ENCODE measurements at regions not wholly inside any gene's neighbourhood (a gene's known extent, or its start where the extent isn't known, plus 50 kb on each side); places are given as distances from the start of the nearest gene placed in this dataset.

DNA sequence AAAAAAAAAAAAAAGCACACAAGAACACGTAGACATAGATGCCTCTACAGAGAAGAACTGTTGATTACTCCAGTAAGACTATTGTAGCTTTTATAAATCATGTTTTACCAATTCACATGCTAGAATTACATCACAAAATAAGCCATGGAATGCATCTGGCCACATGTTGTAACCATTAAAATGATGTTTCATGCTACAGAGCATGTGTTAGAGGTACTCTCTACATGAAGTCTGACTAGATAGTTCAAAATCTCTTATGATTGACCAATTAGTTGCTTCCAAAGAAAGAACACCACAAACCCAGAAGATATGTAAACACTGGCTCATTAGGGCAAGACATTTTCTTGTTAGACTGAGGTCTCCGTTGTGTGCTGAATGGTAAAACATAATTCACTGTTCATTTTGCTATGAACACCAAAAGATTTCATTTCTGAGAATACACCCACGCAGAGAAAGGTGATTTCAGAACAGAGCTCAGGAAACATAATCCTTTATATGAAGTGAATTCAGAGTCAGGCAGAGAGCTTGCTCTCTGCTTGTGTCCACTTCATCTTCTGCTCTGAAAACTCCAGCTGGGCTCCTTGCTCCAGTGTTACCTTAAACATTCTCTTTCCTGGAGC, 411.4 kb upstream of the SOX9 start:
- DNase-seq, result no peak
- H3K27me3 ChIP-seq (ENCODE audit: control insufficient read depth, insufficient read depth, low read length), result no peaks in the 10 kb centered on the region
- Mint-ChIP-seq H3K4me3 (no peak overlapping the region), H3K4me1 (no peaks in the 10 kb centered on the region), H3K27ac (no peak overlapping the region), H3K27me3 (no peaks in the 10 kb centered on the region), H3K9me3 (peaks cover 0 to 13% (median 2%) of the 10 kb centered on the region in 7 donors), H3K36me3 (no peaks in the 10 kb centered on the region)
- no peaks in the 10 kb centered on the region for H3K4me1 ChIP-seq (ENCODE audit: control insufficient read depth, insufficient read depth, low read length, poor library complexity, severe bottlenecking)
- no peaks in the 10 kb centered on the region for H3K36me3 ChIP-seq (ENCODE audit: control insufficient read depth, insufficient read depth, low read length)
- H3K4me3 ChIP-seq (ENCODE audit: low read depth, low read length), result no peak overlapping the region
- no peak for ATAC-seq (ENCODE audit: low read depth in 2 of 2)
- no peaks in the 10 kb centered on the region for H3K9me3 ChIP-seq (ENCODE audit: control insufficient read depth in 2 of 2, low read length in 2 of 2)
- no peak overlapping the region for H3K27ac ChIP-seq (ENCODE audit: insufficient read depth, low read length, poor library complexity, severe bottlenecking)

DNA sequence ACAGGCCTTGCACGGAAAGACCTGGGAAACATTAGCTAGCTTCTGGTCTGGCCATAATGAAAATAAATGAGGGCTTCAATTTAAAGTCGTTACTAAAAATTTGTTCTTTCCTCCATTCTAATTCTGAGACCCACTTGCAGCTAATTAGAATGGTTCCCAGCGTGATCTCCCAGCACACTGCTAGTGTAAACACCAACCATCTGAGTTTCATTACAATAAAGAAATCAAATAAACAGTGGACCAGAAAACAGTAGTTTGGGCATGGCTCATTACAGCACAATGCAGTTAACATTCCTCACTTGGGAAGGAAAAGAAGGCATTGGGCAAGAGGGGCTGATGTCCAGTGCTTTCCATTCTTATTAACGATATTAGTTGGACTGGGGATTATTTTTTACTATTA, 410.9 kb upstream of the SOX9 start:
- Mint-ChIP-seq H3K36me3 (no peaks in the 10 kb centered on the region), H3K27ac (no peak overlapping the region), H3K9me3 (peaks cover 0 to 12% (median 1%) of the 10 kb centered on the region in 7 donors), H3K27me3 (no peaks in the 10 kb centered on the region), H3K4me3 (no peak overlapping the region), H3K4me1 (no peaks in the 10 kb centered on the region)
- no peak overlapping the region for H3K27ac ChIP-seq (ENCODE audit: insufficient read depth, low read length, poor library complexity, severe bottlenecking)
- H3K27me3 ChIP-seq (ENCODE audit: control insufficient read depth, insufficient read depth, low read length), result no peaks in the 10 kb centered on the region
- H3K4me1 ChIP-seq (ENCODE audit: control insufficient read depth, insufficient read depth, low read length, poor library complexity, severe bottlenecking), result no peaks in the 10 kb centered on the region
- no peak for ATAC-seq (ENCODE audit: low read depth in 2 of 2)
- no peak for DNase-seq
- H3K4me3 ChIP-seq (ENCODE audit: low read depth, low read length), result no peak overlapping the region
- H3K36me3 ChIP-seq (ENCODE audit: control insufficient read depth, insufficient read depth, low read length), result no peaks in the 10 kb centered on the region
- no peaks in the 10 kb centered on the region for H3K9me3 ChIP-seq (ENCODE audit: control insufficient read depth in 2 of 2, low read length in 2 of 2)

- H3K27me3 Mint-ChIP-seq, result no peaks in the 10 kb centered on the region
- Histone ChIP-seq H3K27me3 (ENCODE audit: control insufficient read depth, insufficient read depth, low read length) (no peaks in the 10 kb centered on the region), H3K4me3 (ENCODE audit: low read depth, low read length) (no peak overlapping the region), H3K27ac (ENCODE audit: insufficient read depth, low read length, poor library complexity, severe bottlenecking) (no peak overlapping the region), H3K36me3 (ENCODE audit: control insufficient read depth, insufficient read depth, low read length) (no peaks in the 10 kb centered on the region), H3K9me3 (ENCODE audit: control insufficient read depth in 2 of 2, low read length in 2 of 2) (no peaks in the 10 kb centered on the region), H3K4me1 (ENCODE audit: control insufficient read depth, insufficient read depth, low read length, poor library complexity, severe bottlenecking) (no peaks in the 10 kb centered on the region)
- no peaks in the 10 kb centered on the region for H3K36me3 Mint-ChIP-seq
- no peak overlapping the region for H3K4me3 Mint-ChIP-seq
- H3K4me1 Mint-ChIP-seq, result no peaks in the 10 kb centered on the region
- DNase-seq (no peak), ATAC-seq (ENCODE audit: low read depth in 2 of 2) (no peak)
- H3K27ac Mint-ChIP-seq, result no peak overlapping the region
- H3K9me3 Mint-ChIP-seq, result peaks cover 0 to 19% (median 2%) of the 10 kb centered on the region in 7 donors
Observed at GRCh38 chr17:71710816-71711215, 410.0 kb upstream of the SOX9 start.

- H3K27me3 Mint-ChIP-seq, result no peaks in the 10 kb centered on the region
- Histone ChIP-seq H3K27me3 (ENCODE audit: control insufficient read depth, insufficient read depth, low read length) (no peaks in the 10 kb centered on the region), H3K27ac (ENCODE audit: insufficient read depth, low read length, poor library complexity, severe bottlenecking) (no peak overlapping the region), H3K4me3 (ENCODE audit: low read depth, low read length) (no peak overlapping the region), H3K9me3 (ENCODE audit: control insufficient read depth in 2 of 2, low read length in 2 of 2) (peaks cover 4 to 8% of the 10 kb centered on the region in 2 experiments), H3K4me1 (ENCODE audit: control insufficient read depth, insufficient read depth, low read length, poor library complexity, severe bottlenecking) (no peaks in the 10 kb centered on the region), H3K36me3 (ENCODE audit: control insufficient read depth, insufficient read depth, low read length) (no peaks in the 10 kb centered on the region)
- peaks cover 0 to 30% (median 4%) of the 10 kb centered on the region in 7 donors for H3K9me3 Mint-ChIP-seq
- H3K4me3 Mint-ChIP-seq, result no peak overlapping the region
- DNase-seq (no peak), ATAC-seq (ENCODE audit: low read depth in 2 of 2) (no peak)
- no peak overlapping the region for H3K27ac Mint-ChIP-seq
- H3K36me3 Mint-ChIP-seq, result no peaks in the 10 kb centered on the region
- no peaks in the 10 kb centered on the region for H3K4me1 Mint-ChIP-seq
Observed at GRCh38 chr17:71713846-71714245, 407.0 kb upstream of the SOX9 start.

- no peaks in the 10 kb centered on the region for H3K27me3 ChIP-seq (ENCODE audit: control insufficient read depth, insufficient read depth, low read length)
- no peak overlapping the region for H3K4me3 ChIP-seq (ENCODE audit: low read depth, low read length)
- DNase-seq (no peak), ATAC-seq (ENCODE audit: low read depth in 2 of 2) (no peak)
- Mint-ChIP-seq H3K36me3 (no peaks in the 10 kb centered on the region), H3K4me1 (no peaks in the 10 kb centered on the region), H3K4me3 (no peak overlapping the region), H3K27ac (no peak overlapping the region), H3K9me3 (peaks cover 0 to 20% (median 4%) of the 10 kb centered on the region in 7 donors), H3K27me3 (no peaks in the 10 kb centered on the region)
- no peaks in the 10 kb centered on the region for H3K9me3 ChIP-seq (ENCODE audit: control insufficient read depth in 2 of 2, low read length in 2 of 2)
- no peaks in the 10 kb centered on the region for H3K4me1 ChIP-seq (ENCODE audit: control insufficient read depth, insufficient read depth, low read length, poor library complexity, severe bottlenecking)
- H3K36me3 ChIP-seq (ENCODE audit: control insufficient read depth, insufficient read depth, low read length), result no peaks in the 10 kb centered on the region
- H3K27ac ChIP-seq (ENCODE audit: insufficient read depth, low read length, poor library complexity, severe bottlenecking), result no peak overlapping the region
Observed at GRCh38 chr17:71724339-71724738, 396.5 kb upstream of the SOX9 start.

DNA sequence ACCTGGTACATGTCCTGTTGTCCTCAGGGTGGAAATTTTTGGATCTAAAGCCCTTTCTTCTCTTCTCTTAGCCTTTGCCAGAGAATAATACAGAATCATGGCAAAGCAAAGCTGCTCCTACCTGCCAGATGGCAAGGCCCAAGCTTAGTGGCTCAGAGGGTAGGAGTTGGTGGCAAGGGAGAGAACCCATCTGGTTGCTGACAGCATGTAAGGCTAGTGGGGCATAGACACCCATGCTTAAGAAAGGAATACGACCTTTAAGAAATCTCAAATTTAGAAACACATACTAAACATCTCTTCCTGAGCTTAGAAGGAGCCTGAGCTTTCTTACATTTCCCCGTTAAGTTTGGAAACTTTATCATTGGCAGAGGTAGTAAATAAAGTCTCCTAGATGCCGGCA, 395.0 kb upstream of the SOX9 start:
- Mint-ChIP-seq H3K27ac (no peak overlapping the region), H3K36me3 (no peaks in the 10 kb centered on the region), H3K4me1 (no peaks in the 10 kb centered on the region), H3K9me3 (peaks cover 0 to 25% (median 4%) of the 10 kb centered on the region in 7 donors), H3K27me3 (no peaks in the 10 kb centered on the region), H3K4me3 (no peak overlapping the region)
- Histone ChIP-seq H3K4me3 (ENCODE audit: low read depth, low read length) (no peak overlapping the region), H3K27ac (ENCODE audit: insufficient read depth, low read length, poor library complexity, severe bottlenecking) (no peak overlapping the region), H3K36me3 (ENCODE audit: control insufficient read depth, insufficient read depth, low read length) (no peaks in the 10 kb centered on the region), H3K27me3 (ENCODE audit: control insufficient read depth, insufficient read depth, low read length) (no peaks in the 10 kb centered on the region), H3K4me1 (ENCODE audit: control insufficient read depth, insufficient read depth, low read length, poor library complexity, severe bottlenecking) (no peaks in the 10 kb centered on the region), H3K9me3 (ENCODE audit: control insufficient read depth in 2 of 2, low read length in 2 of 2) (no peaks in the 10 kb centered on the region)
- DNase-seq (no peak), ATAC-seq (ENCODE audit: low read depth in 2 of 2) (no peak)

GRCh38 chr17:71726341-71726740, 394.5 kb upstream of the SOX9 start:
- Histone ChIP-seq H3K27me3 (ENCODE audit: control insufficient read depth, insufficient read depth, low read length) (no peaks in the 10 kb centered on the region), H3K27ac (ENCODE audit: insufficient read depth, low read length, poor library complexity, severe bottlenecking) (no peak overlapping the region), H3K4me1 (ENCODE audit: control insufficient read depth, insufficient read depth, low read length, poor library complexity, severe bottlenecking) (no peaks in the 10 kb centered on the region), H3K9me3 (ENCODE audit: control insufficient read depth in 2 of 2, low read length in 2 of 2) (no peaks in the 10 kb centered on the region), H3K36me3 (ENCODE audit: control insufficient read depth, insufficient read depth, low read length) (no peaks in the 10 kb centered on the region), H3K4me3 (ENCODE audit: low read depth, low read length) (no peak overlapping the region)
- DNase-seq (no peak), ATAC-seq (ENCODE audit: low read depth in 2 of 2) (no peak)
- Mint-ChIP-seq H3K4me1 (no peaks in the 10 kb centered on the region), H3K27me3 (no peaks in the 10 kb centered on the region), H3K36me3 (no peaks in the 10 kb centered on the region), H3K9me3 (peaks cover 0 to 25% (median 4%) of the 10 kb centered on the region in 7 donors), H3K4me3 (no peak overlapping the region), H3K27ac (no peak overlapping the region)

GRCh38 chr17:71727292-71727691, 393.5 kb upstream of the SOX9 start:
- no peak for ATAC-seq (ENCODE audit: low read depth in 2 of 2)
- Histone ChIP-seq H3K4me3 (ENCODE audit: low read depth, low read length) (no peak overlapping the region), H3K36me3 (ENCODE audit: control insufficient read depth, insufficient read depth, low read length) (no peaks in the 10 kb centered on the region), H3K27me3 (ENCODE audit: control insufficient read depth, insufficient read depth, low read length) (no peaks in the 10 kb centered on the region), H3K4me1 (ENCODE audit: control insufficient read depth, insufficient read depth, low read length, poor library complexity, severe bottlenecking) (no peaks in the 10 kb centered on the region), H3K27ac (ENCODE audit: insufficient read depth, low read length, poor library complexity, severe bottlenecking) (no peak overlapping the region), H3K9me3 (ENCODE audit: control insufficient read depth in 2 of 2, low read length in 2 of 2) (no peaks in the 10 kb centered on the region)
- H3K4me3 Mint-ChIP-seq, result no peak overlapping the region
- peaks cover 0 to 25% (median 4%) of the 10 kb centered on the region in 7 donors for H3K9me3 Mint-ChIP-seq
- DNase-seq, result no peak
- no peaks in the 10 kb centered on the region for H3K27me3 Mint-ChIP-seq
- no peak overlapping the region for H3K27ac Mint-ChIP-seq
- H3K36me3 Mint-ChIP-seq, result no peaks in the 10 kb centered on the region
- H3K4me1 Mint-ChIP-seq, result no peaks in the 10 kb centered on the region
